HepG2 (cell line): ENCODE measurements at regions not wholly inside any gene's neighbourhood (a gene's known extent, or its start where the extent isn't known, plus 50 kb on each side); places are given as distances from the start of the nearest gene placed in this dataset.

Source experiments
- BHLHE40 ChIP-seq: IDR thresholded peaks from 2 replicates; pipeline ENCODE4 v1.6.1; 2011; ENCODE audit warnings: low read length, improper control_type of control experiment
- IKZF1 ChIP-seq: fragments of 450-650 bp; IDR thresholded peaks from 2 replicates; pipeline ENCODE4 v1.7.1; 2016
- JUND ChIP-seq: sonication (generic); formaldehyde crosslinking; IDR thresholded peaks from 2 replicates; pipeline ENCODE4 v1.8.0; 2022; ENCODE audit warnings: mild to moderate bottlenecking, missing genetic modification reagents
- RORA ChIP-seq: sonication (generic); formaldehyde crosslinking; IDR thresholded peaks from 2 replicates; pipeline ENCODE4 v1.5.0; 2020; ENCODE audit warnings: mild to moderate bottlenecking, missing genetic modification reagents, moderate library complexity
- TAF15 ChIP-seq: fragments of 200-400 bp; formaldehyde crosslinking; IDR thresholded peaks from one replicate; pipeline ENCODE4 v1.6.1; 2018; ENCODE audit warnings: mild to moderate bottlenecking, low read depth, low read length; ENCODE audit not compliant: poor library complexity, severe bottlenecking
- ZBTB7A ChIP-seq: sonication (generic); formaldehyde crosslinking; IDR thresholded peaks from 2 replicates; pipeline ENCODE4 v1.8.0; 2022; ENCODE audit warnings: mild to moderate bottlenecking, missing genetic modification reagents
- ZNF776 ChIP-seq: sonication (generic); formaldehyde crosslinking; IDR thresholded peaks from 2 replicates; pipeline ENCODE4 v1.4.0; 2020; ENCODE audit warnings: mild to moderate bottlenecking, missing genetic modification reagents
- TF ChIP-seq, protein P1 (sequence below): sonication (generic); formaldehyde crosslinking; IDR thresholded peaks from 2 replicates; pipeline ENCODE4 v1.4.0; 2020; ENCODE audit warnings: missing genetic modification reagents, borderline replicate concordance
- TF ChIP-seq, protein P2 (sequence below): sonication (generic); formaldehyde crosslinking; IDR thresholded peaks from 2 replicates; pipeline ENCODE4 v1.8.1; 2023; ENCODE audit warnings: missing genetic modification reagents, inconsistent platforms, borderline replicate concordance
- TF ChIP-seq, protein P3 (sequence below), 2 experiments: fragments of 450-650 bp in 1 of 2; sonication (generic) in 1 of 2; formaldehyde crosslinking in 1 of 2; IDR thresholded peaks; 2 replicates each; pipeline versions ENCODE4 v1.6.1 to v1.8.0; 2016 to 2022; ENCODE audit warnings: antibody characterized with exemption in 1 of 2, mild to moderate bottlenecking in 1 of 2, missing genetic modification reagents in 1 of 2

DNA sequence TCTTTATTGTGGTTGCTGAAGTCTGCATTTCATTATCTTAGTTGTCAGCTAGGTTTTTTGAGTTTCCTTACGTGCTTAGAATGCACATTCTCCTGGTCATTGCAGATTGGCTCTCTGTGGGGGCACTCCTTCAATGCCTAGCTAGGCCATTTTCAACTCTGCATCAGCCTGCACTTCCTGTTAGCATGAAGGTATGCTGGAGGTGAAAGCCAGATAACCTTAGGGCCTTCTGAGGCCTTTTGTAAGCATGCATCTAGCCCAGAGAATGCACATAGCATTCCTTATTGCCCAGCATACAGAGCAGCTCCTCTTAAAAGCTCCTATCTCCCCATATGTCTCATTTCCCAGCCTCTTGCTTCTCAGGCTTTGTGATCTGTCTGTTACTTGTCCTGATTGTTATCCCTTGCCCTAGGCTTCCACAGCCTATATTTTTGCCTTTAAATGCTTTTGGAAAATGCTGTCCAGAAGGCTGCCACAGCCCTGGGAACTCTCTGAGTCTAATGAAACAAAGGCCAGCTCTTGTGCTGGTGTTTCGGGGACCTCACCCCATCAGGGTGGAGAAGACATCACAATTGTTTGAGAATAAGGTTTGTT lies 108.1 kb upstream of the IGFBP3 start:
- no peak for TF ChIP-seq BHLHE40
- TF ChIP-seq JUND: no peak
- TF ChIP-seq ZNF776 (CRISPR knock-in tag): no peak
- TF ChIP-seq, protein P1, sequence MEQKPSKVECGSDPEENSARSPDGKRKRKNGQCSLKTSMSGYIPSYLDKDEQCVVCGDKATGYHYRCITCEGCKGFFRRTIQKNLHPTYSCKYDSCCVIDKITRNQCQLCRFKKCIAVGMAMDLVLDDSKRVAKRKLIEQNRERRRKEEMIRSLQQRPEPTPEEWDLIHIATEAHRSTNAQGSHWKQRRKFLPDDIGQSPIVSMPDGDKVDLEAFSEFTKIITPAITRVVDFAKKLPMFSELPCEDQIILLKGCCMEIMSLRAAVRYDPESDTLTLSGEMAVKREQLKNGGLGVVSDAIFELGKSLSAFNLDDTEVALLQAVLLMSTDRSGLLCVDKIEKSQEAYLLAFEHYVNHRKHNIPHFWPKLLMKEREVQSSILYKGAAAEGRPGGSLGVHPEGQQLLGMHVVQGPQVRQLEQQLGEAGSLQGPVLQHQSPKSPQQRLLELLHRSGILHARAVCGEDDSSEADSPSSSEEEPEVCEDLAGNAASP (CRISPR knock-in tag): no peak
- TF ChIP-seq, protein P2, sequence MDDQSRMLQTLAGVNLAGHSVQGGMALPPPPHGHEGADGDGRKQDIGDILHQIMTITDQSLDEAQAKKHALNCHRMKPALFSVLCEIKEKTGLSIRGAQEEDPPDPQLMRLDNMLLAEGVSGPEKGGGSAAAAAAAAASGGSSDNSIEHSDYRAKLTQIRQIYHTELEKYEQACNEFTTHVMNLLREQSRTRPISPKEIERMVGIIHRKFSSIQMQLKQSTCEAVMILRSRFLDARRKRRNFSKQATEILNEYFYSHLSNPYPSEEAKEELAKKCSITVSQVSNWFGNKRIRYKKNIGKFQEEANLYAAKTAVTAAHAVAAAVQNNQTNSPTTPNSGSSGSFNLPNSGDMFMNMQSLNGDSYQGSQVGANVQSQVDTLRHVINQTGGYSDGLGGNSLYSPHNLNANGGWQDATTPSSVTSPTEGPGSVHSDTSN: no peak
- TF ChIP-seq RORA: no peak
- no peak for TF ChIP-seq ZBTB7A (CRISPR knock-in tag)
- TF ChIP-seq, protein P3, sequence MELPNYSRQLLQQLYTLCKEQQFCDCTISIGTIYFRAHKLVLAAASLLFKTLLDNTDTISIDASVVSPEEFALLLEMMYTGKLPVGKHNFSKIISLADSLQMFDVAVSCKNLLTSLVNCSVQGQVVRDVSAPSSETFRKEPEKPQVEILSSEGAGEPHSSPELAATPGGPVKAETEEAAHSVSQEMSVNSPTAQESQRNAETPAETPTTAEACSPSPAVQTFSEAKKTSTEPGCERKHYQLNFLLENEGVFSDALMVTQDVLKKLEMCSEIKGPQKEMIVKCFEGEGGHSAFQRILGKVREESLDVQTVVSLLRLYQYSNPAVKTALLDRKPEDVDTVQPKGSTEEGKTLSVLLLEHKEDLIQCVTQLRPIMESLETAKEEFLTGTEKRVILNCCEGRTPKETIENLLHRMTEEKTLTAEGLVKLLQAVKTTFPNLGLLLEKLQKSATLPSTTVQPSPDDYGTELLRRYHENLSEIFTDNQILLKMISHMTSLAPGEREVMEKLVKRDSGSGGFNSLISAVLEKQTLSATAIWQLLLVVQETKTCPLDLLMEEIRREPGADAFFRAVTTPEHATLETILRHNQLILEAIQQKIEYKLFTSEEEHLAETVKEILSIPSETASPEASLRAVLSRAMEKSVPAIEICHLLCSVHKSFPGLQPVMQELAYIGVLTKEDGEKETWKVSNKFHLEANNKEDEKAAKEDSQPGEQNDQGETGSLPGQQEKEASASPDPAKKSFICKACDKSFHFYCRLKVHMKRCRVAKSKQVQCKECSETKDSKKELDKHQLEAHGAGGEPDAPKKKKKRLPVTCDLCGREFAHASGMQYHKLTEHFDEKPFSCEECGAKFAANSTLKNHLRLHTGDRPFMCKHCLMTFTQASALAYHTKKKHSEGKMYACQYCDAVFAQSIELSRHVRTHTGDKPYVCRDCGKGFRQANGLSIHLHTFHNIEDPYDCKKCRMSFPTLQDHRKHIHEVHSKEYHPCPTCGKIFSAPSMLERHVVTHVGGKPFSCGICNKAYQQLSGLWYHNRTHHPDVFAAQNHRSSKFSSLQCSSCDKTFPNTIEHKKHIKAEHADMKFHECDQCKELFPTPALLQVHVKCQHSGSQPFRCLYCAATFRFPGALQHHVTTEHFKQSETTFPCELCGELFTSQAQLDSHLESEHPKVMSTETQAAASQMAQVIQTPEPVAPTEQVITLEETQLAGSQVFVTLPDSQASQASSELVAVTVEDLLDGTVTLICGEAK (IDR thresholded peaks at IDR 0.05): no peak
- TF ChIP-seq, protein P3 (CRISPR knock-in tag; IDR thresholded peaks at IDR 0.05): no peak
- TF ChIP-seq IKZF1: no peak
- TF ChIP-seq TAF15: no peak
